ACHN (cell line): ENCODE measurements at regions not wholly inside any gene's neighbourhood (a gene's known extent, or its start where the extent isn't known, plus 50 kb on each side); places are given as distances from the start of the nearest gene placed in this dataset.

ENCODE experiments used
- DNase-seq: peaks from one replicate; pipeline ENCODE4 v3.0.0-alpha.2; 2015
- in situ Hi-C: cut with HindIII; loops from 2 replicates; pipeline ENCODE4 v1.10.0; 2017; ENCODE audit warnings: low sequenced_read_pairs, low pct_ligation_motif_present, low pct_unique_long_range_greater_than_20kb

DNA sequence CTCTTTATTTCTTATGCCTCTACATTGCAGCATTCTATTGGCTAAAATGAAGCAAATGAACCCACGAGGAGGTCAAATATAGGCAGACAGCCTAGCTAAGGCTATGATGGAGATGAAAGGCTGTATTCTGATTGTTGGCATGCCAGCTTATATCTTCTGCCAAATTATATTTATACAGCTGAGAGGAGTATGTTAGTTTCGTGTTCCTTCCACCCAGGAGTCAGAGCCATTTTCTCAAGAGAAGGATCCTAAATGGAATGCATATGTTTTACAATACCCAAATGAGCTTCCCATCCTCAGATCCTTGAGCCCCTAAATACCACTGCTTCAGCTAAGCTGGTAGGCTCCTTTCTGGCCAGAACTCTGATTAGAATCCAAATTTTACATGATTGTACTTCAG is 178.4 kb upstream of the HDDC2 start:
- no peak for DNase-seq
- in situ Hi-C loops: no loop called here

DNA sequence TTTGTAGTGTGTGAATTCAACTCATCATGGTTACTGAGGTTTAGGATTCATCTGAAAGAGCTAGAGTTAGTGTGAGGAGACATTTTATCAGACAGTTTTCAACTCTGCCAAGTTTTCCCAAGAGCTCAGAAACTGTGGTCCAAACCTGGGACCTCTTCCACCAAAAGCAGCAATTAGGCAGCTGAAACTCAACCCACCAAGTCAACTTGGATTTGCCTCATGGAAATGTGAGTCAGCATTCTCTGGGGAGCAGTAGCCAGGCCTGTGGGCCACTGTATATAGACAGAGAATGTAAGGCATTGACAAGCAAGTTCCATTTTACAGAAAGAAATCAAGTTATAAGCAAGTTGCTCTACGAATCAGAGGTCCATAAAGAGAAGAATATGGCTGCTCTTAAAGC is 178.8 kb upstream of the HDDC2 start:
- in situ Hi-C loops: no loop called here
- no peak for DNase-seq

DNA sequence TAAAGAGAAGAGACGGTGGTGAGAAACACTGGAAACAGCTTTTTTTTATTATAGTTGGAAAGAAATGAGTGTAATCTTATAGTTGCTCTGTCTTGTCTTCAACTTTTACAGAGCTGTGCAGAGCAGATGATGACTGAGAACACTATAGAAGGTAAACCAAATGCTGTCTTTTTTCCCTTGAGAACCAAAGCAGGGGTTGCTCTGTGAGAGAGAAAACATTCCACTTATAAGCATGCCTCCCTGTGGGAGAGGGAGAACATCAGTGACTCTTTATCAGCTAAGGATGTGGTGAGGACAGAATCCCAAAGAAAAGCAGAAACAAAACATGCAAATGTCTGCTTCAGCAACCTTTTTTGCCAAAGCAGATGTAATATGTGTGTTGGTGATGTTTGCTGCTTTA is 179.3 kb upstream of the HDDC2 start:
- no peak for DNase-seq
- in situ Hi-C loops: no loop called here

DNA sequence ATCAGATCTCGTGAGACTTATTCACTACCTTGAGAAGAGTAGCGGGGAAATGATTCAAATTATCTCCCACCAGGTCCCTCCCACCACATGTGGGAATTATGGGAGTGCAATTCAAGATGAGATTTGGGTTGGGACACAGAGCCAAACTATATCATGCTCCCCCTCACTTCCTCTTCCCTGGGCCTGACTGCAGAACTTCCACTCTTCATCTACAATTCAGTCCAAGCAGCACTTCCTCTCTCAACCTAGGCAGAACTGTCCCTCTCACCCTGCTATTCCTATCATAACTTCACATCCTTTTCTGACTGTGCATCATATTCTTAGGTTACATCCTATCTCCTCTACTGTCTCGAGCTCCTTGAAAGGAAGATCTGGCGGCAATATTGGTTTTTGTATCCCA is 184.0 kb upstream of the HDDC2 start:
- DNase-seq: no peak
- in situ Hi-C loops: no loop called here

DNA sequence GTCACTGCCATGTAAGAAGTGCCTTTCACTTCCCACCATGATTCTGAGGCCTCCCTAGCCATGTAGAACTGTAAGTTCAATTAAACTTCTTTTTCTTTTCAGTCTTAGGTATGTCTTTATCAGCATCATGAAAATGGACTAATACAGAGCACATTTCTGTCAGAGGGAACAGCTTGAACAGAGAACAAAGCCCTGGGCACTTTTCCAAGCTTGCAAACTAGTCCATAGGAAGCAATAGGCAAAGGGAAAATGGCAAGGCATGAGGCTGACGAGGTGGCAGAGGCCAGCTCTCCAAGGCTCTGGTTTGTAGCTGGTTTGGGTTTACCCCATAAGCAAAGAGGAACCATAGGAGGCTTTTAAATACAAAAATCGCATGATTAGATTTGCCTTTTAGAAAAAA is 185.1 kb upstream of the HDDC2 start:
- in situ Hi-C loops: no loop called here

DNA sequence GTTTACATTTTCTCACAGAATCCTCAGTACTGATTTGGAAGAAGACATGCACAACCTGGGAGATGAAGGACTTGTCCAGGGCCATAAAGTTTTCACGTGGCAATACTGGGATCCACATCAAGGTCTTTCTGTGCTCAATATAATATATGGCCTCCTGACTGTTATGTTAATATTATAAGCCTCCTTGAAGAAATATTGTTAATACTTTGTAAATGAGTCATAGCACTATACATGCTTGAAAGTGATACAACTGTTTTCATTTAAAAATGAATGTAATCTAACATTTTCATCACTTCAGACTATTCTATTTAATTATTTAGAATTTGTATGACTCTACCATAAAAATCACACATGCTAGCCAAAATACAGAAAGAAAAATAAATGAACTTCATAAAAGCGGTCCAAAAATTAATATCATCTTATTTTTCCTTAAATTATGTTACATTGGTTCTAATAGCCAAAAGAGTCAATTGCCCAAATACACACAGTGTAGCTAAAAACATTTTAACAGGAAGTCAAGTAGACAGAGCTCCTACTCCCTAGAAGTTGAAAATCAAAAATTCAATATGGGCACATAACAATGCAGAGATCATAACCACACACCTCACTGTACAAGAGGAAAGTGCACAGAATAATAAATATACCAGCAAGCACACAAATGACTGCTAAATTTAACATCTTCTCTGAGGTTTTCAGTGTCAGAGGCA is 188.0 kb upstream of the HDDC2 start:
- no peak for DNase-seq
- in situ Hi-C loops: no loop called here

More for the DNA sequence above, 185.1 kb upstream of the HDDC2 start:
- no peak for DNase-seq

DNA sequence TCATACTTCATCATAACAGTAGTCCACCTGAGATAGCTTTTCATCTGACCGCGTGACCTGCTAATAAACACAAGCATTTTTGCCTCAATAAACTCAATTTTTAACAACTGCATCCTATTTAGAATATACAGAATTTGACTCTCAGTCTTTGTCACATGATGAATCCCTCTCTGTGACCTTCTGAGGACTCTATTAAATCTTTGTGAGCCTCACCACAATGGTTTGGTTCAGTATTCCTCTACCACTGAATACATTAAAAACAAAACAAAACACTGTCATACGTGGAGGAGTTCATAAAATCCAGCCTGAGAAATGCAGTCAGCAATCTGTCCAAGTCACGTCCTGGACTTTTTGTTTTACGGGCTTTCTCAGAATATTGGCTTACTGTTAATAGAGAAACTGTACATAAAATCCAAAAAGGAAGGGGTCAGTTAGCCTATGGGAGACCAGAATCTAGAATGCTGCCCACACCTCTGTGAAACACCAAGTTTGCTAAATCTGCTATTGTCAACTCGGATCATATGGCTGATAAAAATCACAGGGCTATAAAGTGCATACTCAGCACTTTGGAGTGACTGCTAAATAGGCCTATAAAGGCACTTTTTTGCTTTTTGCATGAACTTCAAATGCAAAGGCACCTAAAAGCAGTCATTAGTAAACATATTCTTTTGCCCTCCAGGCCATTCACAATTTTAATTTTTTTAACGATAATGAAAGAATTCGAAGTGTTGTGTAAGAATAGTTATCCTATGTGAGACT is 190.3 kb upstream of the HDDC2 start:
- no peak for DNase-seq
- in situ Hi-C loops: no loop called here

DNA sequence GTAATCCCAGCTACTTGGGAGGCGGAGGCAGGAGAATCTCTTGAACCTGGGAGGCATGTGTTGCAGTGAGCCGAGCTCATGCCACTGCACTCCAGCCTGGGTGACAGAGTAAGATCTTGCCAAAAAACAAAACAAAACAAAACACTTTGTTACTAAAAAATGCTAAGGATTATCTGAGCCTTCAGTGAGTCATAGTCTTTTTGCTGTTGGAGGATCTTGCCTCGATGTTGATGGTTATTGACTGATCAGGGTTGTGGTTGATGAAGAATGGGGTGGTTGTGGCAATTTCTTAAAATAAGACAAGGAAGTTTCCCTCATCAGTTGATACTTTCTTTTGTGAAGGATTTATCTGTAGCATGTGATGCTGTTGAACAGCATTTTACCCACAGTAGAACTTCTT is 196.8 kb upstream of the HDDC2 start:
- in situ Hi-C loops: no loop called here
- DNase-seq: no peak

DNA sequence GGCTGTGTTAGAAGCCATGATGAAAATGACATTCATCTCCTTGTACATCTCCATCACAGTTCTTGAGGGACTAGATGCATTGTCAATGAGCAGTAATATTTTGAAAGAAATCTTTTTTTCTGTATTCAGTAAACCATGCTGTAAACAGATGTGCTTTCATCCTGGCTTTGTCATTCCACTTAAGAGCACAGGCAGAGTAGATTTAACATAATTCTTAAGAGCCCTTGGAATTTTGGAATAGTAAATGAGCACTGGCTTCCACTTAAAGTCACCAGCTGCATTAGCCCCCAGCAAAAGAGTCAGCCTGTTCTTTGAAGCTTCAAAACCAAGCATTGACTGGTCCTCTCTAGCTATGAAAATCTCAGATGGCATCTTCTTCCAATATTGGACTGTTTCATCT is 197.8 kb upstream of the HDDC2 start:
- DNase-seq: no peak
- in situ Hi-C loops: no loop called here

DNA sequence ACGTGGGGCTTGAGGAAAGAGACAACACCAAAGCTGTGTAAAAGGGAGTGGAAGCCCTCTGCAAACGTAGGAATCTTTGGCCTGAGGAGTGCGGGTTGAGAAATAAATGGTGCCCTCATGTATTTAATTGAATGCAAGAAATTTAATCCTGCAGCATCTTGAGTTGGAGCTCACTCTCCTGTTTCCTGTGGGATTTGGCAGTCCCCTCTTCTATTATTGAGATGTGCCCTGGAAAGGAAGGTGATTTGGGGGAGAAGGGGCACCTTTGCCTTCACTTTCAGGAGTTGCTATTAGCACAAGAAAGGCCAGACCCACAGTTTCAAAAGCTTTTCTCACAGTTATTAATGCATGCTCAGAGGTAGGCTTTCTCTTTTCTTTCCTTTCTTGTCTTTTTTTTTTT is 201.4 kb upstream of the HDDC2 start:
- in situ Hi-C loops: no loop called here
- no peak for DNase-seq

DNA sequence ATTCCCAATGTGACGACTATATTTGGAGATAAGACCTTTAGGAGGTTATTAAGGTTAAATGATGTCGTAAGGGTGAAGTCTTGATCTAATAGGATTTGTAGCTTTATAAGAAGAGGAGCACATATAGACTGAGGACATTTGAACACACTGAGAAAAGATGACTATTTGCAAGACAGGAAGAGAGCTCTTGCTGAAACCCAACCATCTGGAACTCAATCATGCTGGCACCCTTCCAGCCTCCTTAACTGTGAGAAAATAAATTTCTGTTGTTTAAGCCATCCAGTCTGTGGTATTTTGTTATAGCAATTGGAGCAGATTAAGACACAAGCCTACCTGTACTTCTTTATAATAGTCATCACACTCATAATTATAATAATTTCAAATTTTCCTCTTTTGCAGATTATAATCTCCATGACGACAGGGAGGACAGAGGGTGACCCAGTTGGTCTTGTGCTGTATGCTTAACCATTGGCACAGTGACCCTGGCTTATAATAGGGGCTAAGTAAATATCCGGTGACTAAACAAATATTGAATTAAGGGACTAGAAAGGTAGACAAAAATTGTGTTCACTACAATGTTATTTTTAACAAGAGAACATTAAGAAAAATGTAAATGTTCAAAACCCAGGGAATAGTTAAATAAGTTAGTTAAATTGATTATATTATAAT is 206.4 kb upstream of the HDDC2 start:
- no peak for DNase-seq
- in situ Hi-C loops: no loop called here

DNA sequence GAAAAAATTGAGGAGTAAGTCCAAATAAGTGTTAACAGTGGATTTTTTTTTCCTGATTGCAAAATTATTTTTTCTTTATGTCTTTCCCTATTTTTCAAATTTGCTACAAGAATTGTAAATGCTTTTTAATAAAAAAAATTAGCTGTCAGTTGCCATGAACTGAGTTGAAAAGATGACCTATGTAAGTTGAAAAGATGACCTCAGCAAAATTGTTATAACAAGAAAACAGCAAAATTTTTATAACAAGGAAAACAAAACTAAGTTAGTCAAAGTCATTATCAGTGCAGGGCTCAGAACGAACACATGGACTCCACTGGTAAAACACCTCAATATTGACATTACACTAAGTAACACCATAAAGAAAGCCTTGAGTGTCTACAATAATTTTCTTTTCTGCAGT is 207.0 kb upstream of the HDDC2 start:
- no peak for DNase-seq
- in situ Hi-C loops: no loop called here

DNA sequence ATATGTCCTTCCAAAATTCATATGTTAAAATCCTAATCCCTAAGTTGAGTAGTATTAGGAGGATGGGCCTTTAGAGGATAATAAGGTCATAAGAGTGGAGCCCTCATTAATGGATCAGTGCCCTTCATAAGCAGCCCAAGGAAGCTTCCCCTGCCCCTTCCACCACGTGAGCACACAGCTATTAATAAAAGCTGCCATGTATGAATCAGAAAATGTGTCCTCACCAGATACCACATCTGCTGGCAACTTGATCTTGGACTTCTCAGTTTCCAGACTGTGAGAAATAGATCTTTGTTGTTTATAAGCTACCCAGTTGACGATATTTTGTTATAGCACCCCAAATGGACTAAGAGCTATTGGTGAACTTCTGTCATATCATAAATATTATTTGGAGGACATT is 207.7 kb upstream of the HDDC2 start:
- no peak for DNase-seq
- in situ Hi-C loops: no loop called here

DNA sequence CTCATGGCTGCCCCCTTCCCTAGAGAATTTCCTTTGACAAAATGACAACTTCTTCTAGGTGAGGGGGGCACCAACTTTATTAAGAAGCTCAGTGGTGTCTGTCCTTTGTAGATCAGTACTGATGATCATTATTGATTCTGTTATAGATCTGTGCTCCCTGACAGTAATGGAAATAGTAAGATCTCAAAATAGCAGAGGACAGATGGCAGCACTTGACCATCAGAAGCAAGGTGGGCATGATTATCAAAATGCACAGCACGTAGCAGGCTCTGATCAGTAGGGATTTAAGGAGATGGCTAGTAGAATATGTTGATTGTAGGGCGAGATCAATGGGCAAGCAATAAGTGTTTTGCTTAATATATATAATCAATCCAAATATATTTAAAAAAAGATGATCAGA is 208.6 kb upstream of the HDDC2 start:
- in situ Hi-C loops: no loop called here
- DNase-seq: no peak

DNA sequence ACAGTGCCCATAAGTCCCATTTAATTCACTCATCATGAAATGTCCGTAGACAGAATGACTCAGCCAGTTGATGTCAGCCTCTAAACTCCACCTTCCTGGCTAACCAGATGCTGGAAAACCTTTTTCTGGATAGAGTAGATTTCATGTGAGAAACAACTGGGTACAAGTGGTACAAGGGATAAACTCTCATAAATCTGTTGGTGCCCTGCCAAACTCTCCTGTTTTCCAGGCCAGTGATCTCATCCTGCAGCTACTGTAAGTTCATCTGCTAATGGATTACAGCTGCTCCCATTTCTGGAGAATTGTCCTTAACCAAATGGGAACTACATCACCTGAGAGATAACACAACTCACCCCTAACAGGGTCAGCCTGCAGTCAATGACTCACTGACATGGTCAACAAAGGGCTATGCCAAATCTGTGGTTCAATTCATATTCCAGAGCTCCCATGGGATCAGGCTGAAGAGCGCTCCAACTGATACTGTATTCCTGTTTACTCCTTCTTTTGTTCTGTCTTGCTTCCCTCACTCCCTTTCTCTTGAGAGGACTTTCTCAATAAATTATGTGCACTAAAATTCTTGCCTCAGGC is 210.1 kb upstream of the HDDC2 start:
- no peak for DNase-seq
- in situ Hi-C loops: no loop called here

DNA sequence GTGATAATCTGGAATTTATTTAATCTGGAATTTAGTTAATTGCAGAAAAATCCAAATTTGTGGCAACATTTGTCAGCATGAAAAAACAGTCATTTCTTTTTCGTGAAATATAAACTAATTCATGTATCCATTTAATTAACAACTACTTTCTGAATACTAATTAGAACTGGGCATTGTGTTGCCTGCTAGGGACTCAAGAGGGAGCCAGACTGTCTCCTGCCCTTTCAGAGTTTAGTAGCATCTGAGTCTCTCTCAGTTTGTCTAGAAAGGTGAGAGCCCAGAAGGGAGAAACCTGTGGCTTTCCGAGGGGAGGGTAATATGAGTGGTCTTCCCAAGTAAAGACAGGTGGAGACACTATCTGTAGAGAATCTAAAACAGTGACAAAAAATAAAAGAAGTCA is 210.9 kb upstream of the HDDC2 start:
- in situ Hi-C loops: no loop called here
- peak; percentile 7 for DNase-seq

DNA sequence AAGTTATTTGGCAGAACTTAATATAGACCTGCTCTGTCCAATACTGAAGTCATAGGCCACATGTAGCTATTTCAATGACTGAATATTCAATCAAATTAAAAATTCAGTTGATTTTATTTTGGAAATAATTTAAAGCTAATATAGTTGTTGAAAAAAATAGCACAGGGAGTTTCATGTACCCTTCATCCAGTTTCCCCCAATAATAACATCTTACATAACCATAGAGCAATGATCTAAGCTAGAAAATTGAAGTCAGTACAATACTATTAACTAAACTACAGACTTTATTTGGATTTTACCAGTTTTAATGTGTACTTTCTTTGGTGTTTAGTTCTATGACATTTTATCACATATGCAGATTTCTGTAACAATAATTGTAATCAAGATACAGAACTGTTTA is 212.2 kb upstream of the HDDC2 start:
- in situ Hi-C loops: no loop called here
- no peak for DNase-seq

DNA sequence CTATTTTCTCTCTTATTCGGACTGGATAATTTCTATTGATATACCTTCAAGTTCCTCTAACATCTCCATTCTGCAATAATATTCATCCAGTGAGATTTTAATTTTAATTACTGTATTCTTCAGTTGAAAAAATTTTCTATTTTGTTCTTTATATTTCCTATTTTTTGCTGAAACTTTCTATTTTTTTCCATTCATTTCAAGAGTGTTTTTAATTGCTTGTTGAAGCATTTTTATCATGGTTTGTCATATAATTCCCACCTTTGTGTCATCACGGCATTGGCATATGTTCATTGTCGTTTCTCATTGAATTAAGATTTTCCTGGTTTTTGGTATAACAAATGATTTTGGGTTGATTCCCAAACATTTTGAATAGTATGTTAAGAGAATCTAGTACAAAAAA is 214.9 kb upstream of the HDDC2 start:
- in situ Hi-C loops: no loop called here
- no peak for DNase-seq

DNA sequence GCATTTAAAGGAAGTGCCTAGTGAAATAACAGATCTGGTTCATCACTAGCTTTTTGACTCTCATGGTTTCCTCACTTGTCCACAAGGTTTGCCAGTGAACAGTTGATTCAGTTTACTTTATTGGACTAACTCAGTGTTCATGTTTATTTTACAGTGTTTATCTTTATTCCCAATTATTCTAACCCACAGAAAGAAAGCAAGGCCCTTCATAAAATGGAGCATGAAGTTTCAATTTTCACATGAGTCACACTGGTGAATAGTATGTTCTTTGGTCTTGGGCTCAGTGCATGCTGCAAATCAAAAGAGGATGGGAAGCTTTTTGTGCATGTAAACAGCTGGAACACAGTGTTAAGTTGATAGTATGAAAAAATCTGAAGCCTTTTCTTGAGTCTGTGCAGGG is 217.6 kb upstream of the HDDC2 start:
- in situ Hi-C loops: no loop called here

DNA sequence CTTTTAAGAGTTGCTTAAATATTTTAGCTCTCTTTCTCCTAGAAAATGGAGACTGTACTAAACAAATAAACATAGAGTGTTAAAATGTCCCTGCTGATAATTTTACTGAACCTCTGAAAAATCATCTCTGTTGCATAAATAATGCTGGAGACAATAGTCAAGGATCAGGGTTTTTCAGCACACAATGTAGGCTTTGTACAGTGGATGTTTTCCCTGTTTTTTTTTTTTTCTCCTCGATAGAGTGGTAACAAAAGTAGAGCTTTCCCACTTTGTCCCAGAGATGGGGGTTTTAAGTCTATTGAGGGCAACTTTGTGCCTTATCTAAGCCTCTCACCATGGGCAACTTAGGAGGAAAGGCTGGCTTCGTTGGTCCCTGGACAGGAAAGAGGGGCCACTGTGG is 222.6 kb upstream of the HDDC2 start:
- in situ Hi-C loops: no loop called here
- DNase-seq: no peak

More for the DNA sequence above, 217.6 kb upstream of the HDDC2 start:
- no peak for DNase-seq
